ENCODE measurements at regions not wholly inside any gene's neighbourhood (a gene's known extent, or its start where the extent isn't known, plus 50 kb on each side); places are given as distances from the start of the nearest gene placed in this dataset.
A peak's percentile ranks its signal among the peaks of the same experiment; 100 is the strongest.
"Not testable (repeated sequence)": the region's sequence is repeated elsewhere in the genome, so short reads cannot be mapped to it uniquely, and the experiment has no call there.

GRCh38 chr7:65141405-65141778, 134.9 kb upstream of the ERV3-1 start:
- not testable (repeated sequence) for DNase-seq (ENCODE audit: low spot score); H3K27ac ChIP-seq; H3K4me3 ChIP-seq; H3K9me3 ChIP-seq; H3K4me1 ChIP-seq (ENCODE audit: control insufficient read depth in 1 of 2, low read depth in 2 of 2); ATAC-seq (ENCODE audit: insufficient number of reproducible peaks, low FRiP score, low read depth); H3K36me3 ChIP-seq; H3K27me3 ChIP-seq (replicated peaks; ENCODE audit: insufficient read depth)

- not testable (repeated sequence) for ATAC-seq (ENCODE audit: insufficient number of reproducible peaks, low FRiP score, low read depth); H3K36me3 ChIP-seq; H3K27me3 ChIP-seq (replicated peaks; ENCODE audit: insufficient read depth); H3K9me3 ChIP-seq; DNase-seq (ENCODE audit: low spot score); H3K27ac ChIP-seq; H3K4me1 ChIP-seq (ENCODE audit: control insufficient read depth in 1 of 2, low read depth in 2 of 2)
- H3K4me3 ChIP-seq = peak overlapping the region; percentile 29
Observed at GRCh38 chr7:65140543-65141404, 134.3 kb upstream of the ERV3-1 start.

DNA sequence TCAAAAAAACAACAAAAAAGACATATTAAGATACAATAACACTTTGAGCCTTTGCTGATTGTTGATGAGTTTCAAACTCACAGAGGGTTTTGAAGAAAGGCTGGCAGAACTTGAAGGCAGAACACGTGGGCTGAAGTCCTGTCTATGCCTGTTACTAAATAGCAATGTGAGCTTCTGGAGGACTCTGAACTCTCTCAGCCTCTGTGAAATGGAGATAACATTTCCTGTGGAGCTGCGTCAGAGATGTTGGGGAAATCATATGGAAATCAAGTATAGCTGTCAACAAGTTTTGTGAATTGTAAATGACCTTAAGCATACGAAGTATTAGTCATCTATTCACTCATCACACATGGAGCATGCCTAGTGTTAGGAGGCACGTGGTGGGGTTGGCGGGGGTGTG, 130.4 kb upstream of the ERV3-1 start:
- not testable (repeated sequence) for DNase-seq (ENCODE audit: low spot score); H3K27me3 ChIP-seq (replicated peaks; ENCODE audit: insufficient read depth); H3K4me1 ChIP-seq (ENCODE audit: control insufficient read depth in 1 of 2, low read depth in 2 of 2); H3K9me3 ChIP-seq; H3K36me3 ChIP-seq; H3K27ac ChIP-seq; H3K4me3 ChIP-seq; ATAC-seq (ENCODE audit: insufficient number of reproducible peaks, low FRiP score, low read depth)

DNA sequence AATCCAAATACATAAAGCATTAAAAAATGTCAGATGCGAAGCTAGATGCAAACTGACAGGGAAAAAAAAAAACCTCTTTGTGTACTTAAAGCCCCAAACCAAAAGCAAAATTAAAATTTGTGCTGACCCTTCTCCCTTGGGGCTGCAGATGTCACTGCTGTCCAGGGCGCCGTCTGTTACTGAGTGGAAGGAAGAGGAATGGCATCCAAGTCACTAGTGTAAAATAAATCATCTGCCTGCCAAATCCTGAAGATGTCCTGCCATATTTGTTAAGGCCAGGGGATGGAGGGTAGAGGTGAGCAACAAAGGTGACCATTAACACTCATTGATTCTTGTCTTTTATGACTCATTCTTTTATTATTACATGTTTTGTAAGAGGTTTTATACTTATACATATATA, 126.6 kb upstream of the ERV3-1 start:
- H3K36me3 ChIP-seq; ATAC-seq (ENCODE audit: insufficient number of reproducible peaks, low FRiP score, low read depth); H3K4me3 ChIP-seq; H3K9me3 ChIP-seq; H3K27ac ChIP-seq; DNase-seq (ENCODE audit: low spot score); H3K27me3 ChIP-seq (replicated peaks; ENCODE audit: insufficient read depth); H3K4me1 ChIP-seq (ENCODE audit: control insufficient read depth in 1 of 2, low read depth in 2 of 2): not testable (repeated sequence)

DNA sequence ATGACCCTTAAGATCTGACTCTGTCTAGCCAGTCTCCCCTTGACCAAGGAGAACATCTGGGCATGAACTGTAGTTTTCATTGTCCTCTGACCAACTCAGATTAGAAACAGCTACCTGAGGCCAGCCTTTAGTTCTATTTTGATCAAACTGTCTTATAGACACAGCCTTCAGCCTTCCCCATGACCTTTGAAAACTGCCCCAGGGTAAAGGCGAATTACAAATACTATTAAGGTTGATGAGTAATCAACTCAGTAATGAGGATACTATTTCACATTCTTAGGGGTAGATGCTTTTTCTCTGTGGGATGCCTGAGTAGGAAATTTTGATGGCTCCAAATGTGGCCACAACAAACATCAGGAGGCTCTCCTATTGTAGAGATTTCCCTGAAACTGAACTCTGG, 125.8 kb upstream of the ERV3-1 start:
- not testable (repeated sequence) for H3K9me3 ChIP-seq; H3K4me1 ChIP-seq (ENCODE audit: control insufficient read depth in 1 of 2, low read depth in 2 of 2); ATAC-seq (ENCODE audit: insufficient number of reproducible peaks, low FRiP score, low read depth); DNase-seq (ENCODE audit: low spot score); H3K4me3 ChIP-seq; H3K27ac ChIP-seq; H3K36me3 ChIP-seq; H3K27me3 ChIP-seq (replicated peaks; ENCODE audit: insufficient read depth)

DNA sequence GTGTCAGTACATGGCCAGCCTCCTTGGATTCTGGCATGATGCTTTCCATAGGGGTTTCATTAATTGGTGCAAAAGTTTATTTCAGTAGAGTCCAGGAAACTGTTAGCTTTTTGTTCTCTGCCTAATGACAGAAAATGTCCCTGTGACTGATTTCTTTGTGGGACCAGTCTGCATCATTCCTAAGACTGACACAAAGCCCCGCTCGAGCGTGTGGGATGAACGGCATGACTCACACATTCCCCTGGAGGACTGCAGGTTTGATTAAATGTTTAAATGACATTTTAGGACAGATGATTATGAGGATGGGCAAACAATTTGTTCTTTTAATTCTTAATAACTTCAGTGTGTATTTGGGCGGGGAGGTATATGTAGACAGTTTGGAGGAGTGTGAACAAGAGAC, 120.9 kb upstream of the ERV3-1 start:
- not testable (repeated sequence) for DNase-seq (ENCODE audit: low spot score); H3K36me3 ChIP-seq; H3K27me3 ChIP-seq (replicated peaks; ENCODE audit: insufficient read depth); ATAC-seq (ENCODE audit: insufficient number of reproducible peaks, low FRiP score, low read depth); H3K4me1 ChIP-seq (ENCODE audit: control insufficient read depth in 1 of 2, low read depth in 2 of 2); H3K9me3 ChIP-seq; H3K27ac ChIP-seq; H3K4me3 ChIP-seq

- H3K36me3 ChIP-seq; H3K27me3 ChIP-seq (replicated peaks; ENCODE audit: insufficient read depth); H3K9me3 ChIP-seq; DNase-seq (ENCODE audit: low spot score); H3K4me1 ChIP-seq (ENCODE audit: control insufficient read depth in 1 of 2, low read depth in 2 of 2); ATAC-seq (ENCODE audit: insufficient number of reproducible peaks, low FRiP score, low read depth); H3K27ac ChIP-seq; H3K4me3 ChIP-seq: not testable (repeated sequence)
Observed at GRCh38 chr7:65124600-65124999, 118.1 kb upstream of the ERV3-1 start.

GRCh38 chr7:65105650-65106203, 99.2 kb upstream of the ERV3-1 start:
- H3K9me3 ChIP-seq; H3K4me3 ChIP-seq; H3K36me3 ChIP-seq; ATAC-seq (ENCODE audit: insufficient number of reproducible peaks, low FRiP score, low read depth); H3K27me3 ChIP-seq (replicated peaks; ENCODE audit: insufficient read depth); H3K4me1 ChIP-seq (ENCODE audit: control insufficient read depth in 1 of 2, low read depth in 2 of 2); H3K27ac ChIP-seq; DNase-seq (ENCODE audit: low spot score): not testable (repeated sequence)

DNA sequence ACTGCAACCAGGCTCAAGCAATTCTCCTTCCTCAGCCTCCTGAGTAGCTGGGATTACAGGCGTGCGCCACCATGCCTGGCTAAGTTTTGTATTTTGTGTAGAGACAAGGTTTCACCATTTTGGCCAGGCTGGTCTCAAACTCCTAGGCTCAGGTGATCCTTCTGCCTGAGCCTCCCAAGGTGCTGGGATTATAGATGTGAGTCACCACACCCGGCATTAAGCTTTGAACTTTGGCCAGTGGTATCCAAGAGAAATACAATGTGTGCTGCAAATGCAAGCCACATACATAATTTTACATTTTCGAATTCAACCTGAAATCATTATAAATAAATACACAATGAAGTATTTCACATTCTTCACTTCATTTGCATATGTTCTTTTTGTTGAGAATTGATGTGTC, 94.0 kb upstream of the ERV3-1 start:
- not testable (repeated sequence) for H3K9me3 ChIP-seq; H3K27ac ChIP-seq; DNase-seq (ENCODE audit: low spot score); H3K4me3 ChIP-seq; ATAC-seq (ENCODE audit: insufficient number of reproducible peaks, low FRiP score, low read depth); H3K36me3 ChIP-seq; H3K27me3 ChIP-seq (replicated peaks; ENCODE audit: insufficient read depth); H3K4me1 ChIP-seq (ENCODE audit: control insufficient read depth in 1 of 2, low read depth in 2 of 2)

DNA sequence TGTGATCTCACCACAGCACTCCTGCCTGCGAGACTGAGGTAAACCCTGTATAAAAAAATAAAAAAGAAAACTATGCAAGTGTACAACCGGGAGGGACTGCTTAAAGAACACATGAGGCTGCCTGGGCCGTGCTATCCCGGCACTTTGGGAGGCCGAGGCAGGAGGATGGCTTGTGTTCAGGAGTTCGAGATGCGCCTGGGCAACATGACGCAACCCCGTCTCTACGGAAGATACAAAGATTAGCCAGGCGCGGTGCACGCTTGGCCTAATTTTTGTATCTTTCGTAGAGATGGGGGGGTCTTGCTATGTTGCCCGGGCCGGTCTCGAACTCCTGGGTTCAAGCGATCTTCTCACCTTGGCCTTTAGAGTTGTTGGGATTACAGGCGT, 75.2 kb upstream of the ERV3-1 start:
- not testable (repeated sequence) for H3K36me3 ChIP-seq; ATAC-seq (ENCODE audit: insufficient number of reproducible peaks, low FRiP score, low read depth); H3K27me3 ChIP-seq (replicated peaks; ENCODE audit: insufficient read depth); H3K4me1 ChIP-seq (ENCODE audit: control insufficient read depth in 1 of 2, low read depth in 2 of 2); H3K9me3 ChIP-seq; DNase-seq (ENCODE audit: low spot score)
- Histone ChIP-seq H3K4me3 (peak overlapping the region; percentile 88), H3K27ac (peak overlapping the region; percentile 85 to 87)

Data from thoracic aorta (tissue), 2 donors.